ENCODE measurements at regions not wholly inside any gene's neighbourhood (a gene's known extent, or its start where the extent isn't known, plus 50 kb on each side); places are given as distances from the start of the nearest gene placed in this dataset.

DNA sequence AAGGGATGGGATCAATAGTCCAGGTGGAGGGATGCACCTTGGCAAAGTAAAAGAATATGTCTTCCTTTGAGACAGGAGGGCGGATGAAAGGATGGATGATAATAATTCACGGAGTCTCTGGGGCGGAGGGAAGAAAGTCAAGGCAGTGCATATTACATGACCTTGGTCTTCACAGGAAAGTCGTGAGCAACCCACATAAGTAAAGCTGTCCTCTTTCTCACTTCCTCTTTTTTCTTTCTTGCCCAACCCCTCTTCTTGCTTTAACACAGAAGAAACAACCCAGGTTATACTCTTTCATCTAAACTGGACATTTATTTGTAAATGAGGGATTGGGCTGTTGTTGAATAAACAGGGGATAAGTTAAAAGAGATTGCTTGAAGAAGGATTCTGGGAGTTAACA, 168.7 kb upstream of the SKOR2 start:
- no peak overlapping the region for H2BK15ac ChIP-seq (ENCODE audit: low read depth, low read length)
- CTCF ChIA-PET, result no interaction called here
- no peaks in the 10 kb centered on the region for H3K36me3 ChIP-seq (ENCODE audit: control insufficient read depth, insufficient read depth, low read length)
- H4K8ac ChIP-seq (ENCODE audit: low read depth in 2 of 2, low read length in 2 of 2), result no peak overlapping the region
- no peak overlapping the region for H3K27ac ChIP-seq (ENCODE audit: insufficient read depth, low read length)
- no TSS peak for BruUV-seq (replicated peaks)
- ATAC-seq (ENCODE audit: low read depth), result no peak
- no peaks in the 10 kb centered on the region for H4K20me1 ChIP-seq (ENCODE audit: insufficient read depth, low read length)
- H3K4me3 ChIP-seq (ENCODE audit: insufficient read depth, low read depth, low read length), result no peak overlapping the region
- no peak overlapping the region for H3K18ac ChIP-seq (ENCODE audit: low read depth, low read length)
- no peak overlapping the region for H3K56ac ChIP-seq (ENCODE audit: extremely low read depth, insufficient read depth, low read length)
- H2AK9ac ChIP-seq (replicated peaks; ENCODE audit: low read depth, low read length, poor library complexity), result no peak overlapping the region
- H3K79me1 ChIP-seq (ENCODE audit: low read depth in 1 of 2, low read length in 2 of 2), result no peaks in the 10 kb centered on the region
- no peak overlapping the region for H3K9ac ChIP-seq (ENCODE audit: low read depth, low read length)
- in situ Hi-C loops (cut with MboI; ENCODE audit: low sequenced_read_pairs) (no loop called here), intact Hi-C loops (cut with micrococcal nuclease) (no loop called here), dilution Hi-C loops (cut with HindIII; ENCODE audit: low sequenced_read_pairs, unreplicated experiment) (no loop called here)
- no peak overlapping the region for H3K4me2 ChIP-seq (ENCODE audit: low read depth, low read length)
- TF ChIP-seq CEBPB (IDR thresholded peaks at IDR 0.05; ENCODE audit: low read depth, low read length) (no peak), CHD1 (IDR thresholded peaks at IDR 0.05; ENCODE audit: low read depth, low read length) (no peak), CTCF (conservative IDR thresholded peaks at IDR 0.05; ENCODE audit: low read depth, low read length) (no peak), RAD21 (IDR thresholded peaks at IDR 0.05; ENCODE audit: low read length) (no peak), MXI1 (IDR thresholded peaks at IDR 0.05; ENCODE audit: borderline replicate concordance, low read depth, low read length) (no peak), MAZ (IDR thresholded peaks at IDR 0.05; ENCODE audit: borderline replicate concordance, low read depth, low read length) (no peak), POLR2A (IDR thresholded peaks at IDR 0.05; ENCODE audit: low read depth, low read length) (no peak), RFX5 (IDR thresholded peaks at IDR 0.05; ENCODE audit: low read depth, low read length) (no peak), SMC3 (IDR thresholded peaks at IDR 0.05; ENCODE audit: low read depth, low read length) (no peak), BHLHE40 (IDR thresholded peaks at IDR 0.05; ENCODE audit: low read depth, low read length) (no peak), MAFK (IDR thresholded peaks at IDR 0.05; ENCODE audit: low read depth, low read length) (no peak), FOS (IDR thresholded peaks at IDR 0.05; ENCODE audit: low read depth, low read length) (no peak), RCOR1 (IDR thresholded peaks at IDR 0.05; ENCODE audit: insufficient replicate concordance, low read length) (no peak), NFE2L2 (IDR thresholded peaks at IDR 0.05; ENCODE audit: low read depth, low read length) (no peak)
- TF ChIP-seq, protein P1, sequence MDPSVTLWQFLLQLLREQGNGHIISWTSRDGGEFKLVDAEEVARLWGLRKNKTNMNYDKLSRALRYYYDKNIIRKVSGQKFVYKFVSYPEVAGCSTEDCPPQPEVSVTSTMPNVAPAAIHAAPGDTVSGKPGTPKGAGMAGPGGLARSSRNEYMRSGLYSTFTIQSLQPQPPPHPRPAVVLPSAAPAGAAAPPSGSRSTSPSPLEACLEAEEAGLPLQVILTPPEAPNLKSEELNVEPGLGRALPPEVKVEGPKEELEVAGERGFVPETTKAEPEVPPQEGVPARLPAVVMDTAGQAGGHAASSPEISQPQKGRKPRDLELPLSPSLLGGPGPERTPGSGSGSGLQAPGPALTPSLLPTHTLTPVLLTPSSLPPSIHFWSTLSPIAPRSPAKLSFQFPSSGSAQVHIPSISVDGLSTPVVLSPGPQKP (IDR thresholded peaks at IDR 0.05; ENCODE audit: borderline replicate concordance, low read depth, low read length), result no peak
- TF ChIP-seq, protein P2, sequence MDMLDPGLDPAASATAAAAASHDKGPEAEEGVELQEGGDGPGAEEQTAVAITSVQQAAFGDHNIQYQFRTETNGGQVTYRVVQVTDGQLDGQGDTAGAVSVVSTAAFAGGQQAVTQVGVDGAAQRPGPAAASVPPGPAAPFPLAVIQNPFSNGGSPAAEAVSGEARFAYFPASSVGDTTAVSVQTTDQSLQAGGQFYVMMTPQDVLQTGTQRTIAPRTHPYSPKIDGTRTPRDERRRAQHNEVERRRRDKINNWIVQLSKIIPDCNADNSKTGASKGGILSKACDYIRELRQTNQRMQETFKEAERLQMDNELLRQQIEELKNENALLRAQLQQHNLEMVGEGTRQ (IDR thresholded peaks at IDR 0.05; ENCODE audit: low read depth, low read length), result no peak
- H2BK120ac ChIP-seq (ENCODE audit: low read depth, low read length), result no peak overlapping the region
- no peaks in the 10 kb centered on the region for H3K9me1 ChIP-seq (ENCODE audit: insufficient read depth, low read length)
- no peak overlapping the region for H3K23ac ChIP-seq (ENCODE audit: low read depth, low read length)
- H3K27me3 ChIP-seq (ENCODE audit: control insufficient read depth, insufficient read depth, low read length), result no peaks in the 10 kb centered on the region
- H2BK5ac ChIP-seq (ENCODE audit: low read depth, low read length, poor library complexity, severe bottlenecking), result no peak overlapping the region
- H2AFZ ChIP-seq (replicated peaks; ENCODE audit: low read length, poor library complexity), result no peak overlapping the region
- no peak overlapping the region for H3K4ac ChIP-seq (ENCODE audit: low read depth, low read length)
- H3K4me1 ChIP-seq (ENCODE audit: control insufficient read depth, insufficient read depth, low read length), result no peaks in the 10 kb centered on the region
- H3K9me3 ChIP-seq (ENCODE audit: control insufficient read depth, insufficient read depth, low read length), result no peaks in the 10 kb centered on the region; the same call in none of the 2 replicates
- POLR2A ChIA-PET (ENCODE audit: unreplicated experiment), result no interaction called here
- H2BK20ac ChIP-seq (ENCODE audit: low read depth, low read length), result no peak overlapping the region
- H2AK5ac ChIP-seq (ENCODE audit: low read depth, low read length), result no peak overlapping the region
- no peak overlapping the region for H3K14ac ChIP-seq (replicated peaks; ENCODE audit: low read depth, low read length)
- no peak for DNase-seq
- no CpG with 5 or more reads among the region's 4 CpGs for whole genome bisulfite sequencing, 2 experiments (ENCODE audit: extremely low coverage in 2 of 2, insufficient read length in 1 of 2)
- no peak overlapping the region for H4K91ac ChIP-seq (ENCODE audit: insufficient read depth, low read depth, low read length)
- H4K5ac ChIP-seq (ENCODE audit: low read depth, low read length), result no peak overlapping the region
